ENCODE measurements at regions not wholly inside any gene's neighbourhood (a gene's known extent, or its start where the extent isn't known, plus 50 kb on each side); places are given as distances from the start of the nearest gene placed in this dataset.

DNA sequence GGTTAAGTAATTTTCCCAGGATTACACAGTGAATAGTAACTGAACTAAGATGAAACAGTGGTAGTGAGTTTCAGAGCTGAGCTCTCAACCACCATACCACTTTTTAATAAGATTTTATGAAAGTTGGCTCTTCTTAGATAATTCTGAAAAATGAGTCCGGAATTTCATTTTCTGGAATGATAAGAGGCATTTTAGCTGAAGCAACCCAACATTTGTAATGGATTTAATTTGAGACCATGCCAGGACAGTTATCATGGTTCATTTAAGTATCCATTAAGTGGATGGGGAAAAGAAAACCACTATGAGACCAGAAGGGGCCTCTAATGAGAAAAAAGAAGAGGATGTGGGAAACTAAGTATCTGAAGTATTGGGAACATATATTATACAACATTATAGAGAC, 464.7 kb upstream of the C9orf72 start:
- DNase-seq (no peak), ATAC-seq (no peak)
- intact Hi-C loops (cut with DNase I): no loop called here
- 31% methylated on average over 1 of the region's 1 CpG for WGBS (ENCODE audit: insufficient coverage, low coverage, low lambda C conversion rate, missing lambda C conversion rate)
- no peak overlapping the region for H3K27ac ChIP-seq
- H3K4me3 ChIP-seq: no peak overlapping the region
- H3K27me3 ChIP-seq: no peaks in the 10 kb centered on the region
- H3K9me3 ChIP-seq: no peaks in the 10 kb centered on the region
- no peaks in the 10 kb centered on the region for H3K4me1 ChIP-seq
- TF ChIP-seq POLR2A (IDR thresholded peaks at IDR 0.05) (no peak), CTCF (IDR thresholded peaks at IDR 0.05) (no peak)
- H3K36me3 ChIP-seq: no peaks in the 10 kb centered on the region

DNA sequence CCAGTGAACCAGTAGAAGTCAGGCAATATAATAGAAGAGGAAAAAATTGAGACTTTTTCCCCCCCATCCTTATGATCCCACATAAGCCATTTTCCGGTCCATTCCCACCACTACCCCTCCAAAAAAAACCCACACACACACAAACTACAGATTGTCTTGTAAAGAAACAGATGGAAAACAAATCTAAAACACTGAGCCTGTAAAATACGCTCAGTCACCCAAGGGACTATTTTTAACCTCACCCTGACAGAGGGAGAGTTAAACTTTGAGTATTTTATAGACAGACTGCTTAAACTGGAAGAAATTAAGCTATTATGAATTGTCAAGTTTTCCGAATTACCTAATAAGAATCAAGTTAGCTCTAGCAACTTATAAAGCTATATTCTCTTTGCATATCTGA, 471.8 kb upstream of the C9orf72 start:
- no peaks in the 10 kb centered on the region for H3K27me3 ChIP-seq
- no peaks in the 10 kb centered on the region for H3K36me3 ChIP-seq
- intact Hi-C loops (cut with DNase I): no loop called here
- DNase-seq (no peak), ATAC-seq (no peak)
- H3K27ac ChIP-seq: no peak overlapping the region
- H3K4me3 ChIP-seq: no peak overlapping the region
- no peaks in the 10 kb centered on the region for H3K9me3 ChIP-seq
- TF ChIP-seq CTCF (IDR thresholded peaks at IDR 0.05) (no peak), POLR2A (IDR thresholded peaks at IDR 0.05) (no peak)
- no peaks in the 10 kb centered on the region for H3K4me1 ChIP-seq
- WGBS (ENCODE audit: insufficient coverage, low coverage, low lambda C conversion rate, missing lambda C conversion rate): 66% methylated on average over 2 of the region's 3 CpGs

DNA sequence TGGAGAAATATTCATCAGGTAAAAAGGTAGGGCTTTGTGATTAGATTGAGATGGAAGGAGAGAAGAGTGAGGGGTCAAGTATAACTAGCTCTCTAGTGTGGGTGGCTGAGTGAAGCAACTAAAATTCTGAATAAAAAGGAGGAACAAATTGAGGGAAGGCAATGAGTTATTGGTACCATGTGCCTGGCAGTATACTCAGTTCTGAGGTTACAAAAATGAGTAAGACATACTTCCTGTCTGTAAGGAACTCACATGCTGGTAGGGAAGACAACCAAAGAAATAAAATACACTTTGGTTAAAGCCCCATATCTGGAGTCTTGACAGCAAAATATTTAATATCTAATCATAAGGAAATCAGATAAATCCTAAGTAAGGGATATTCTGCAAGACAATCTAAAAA, 476.8 kb upstream of the C9orf72 start:
- intact Hi-C loops (cut with DNase I): no loop called here
- Histone ChIP-seq H3K36me3 (no peaks in the 10 kb centered on the region), H3K27me3 (no peaks in the 10 kb centered on the region), H3K9me3 (no peaks in the 10 kb centered on the region), H3K4me3 (no peak overlapping the region), H3K4me1 (no peaks in the 10 kb centered on the region), H3K27ac (no peak overlapping the region)
- DNase-seq: no peak
- no peak for ATAC-seq
- TF ChIP-seq CTCF (IDR thresholded peaks at IDR 0.05): no peak
- no peak for TF ChIP-seq POLR2A (IDR thresholded peaks at IDR 0.05)

GRCh38 chr9:28050941-28051340, 477.7 kb upstream of the C9orf72 start:
- H3K27me3 ChIP-seq: no peaks in the 10 kb centered on the region
- DNase-seq: no peak
- no peaks in the 10 kb centered on the region for H3K36me3 ChIP-seq
- H3K9me3 ChIP-seq: no peaks in the 10 kb centered on the region
- no peak overlapping the region for H3K4me3 ChIP-seq
- TF ChIP-seq POLR2A (IDR thresholded peaks at IDR 0.05) (no peak), CTCF (IDR thresholded peaks at IDR 0.05) (no peak)
- no peak overlapping the region for H3K27ac ChIP-seq
- H3K4me1 ChIP-seq: no peaks in the 10 kb centered on the region
- ATAC-seq: no peak
- intact Hi-C loops (cut with DNase I): no loop called here
- 50% methylated on average over 2 of the region's 2 CpGs for WGBS (ENCODE audit: insufficient coverage, low coverage, low lambda C conversion rate, missing lambda C conversion rate)

Measured in right lobe of liver (tissue), 6 donors.